Activated CD4-positive, alpha-beta T cell treated with anti-CD3 and anti-CD28 coated beads, Interleukin-2, amount 50 U/mL, for 16 hours (primary cell): ENCODE measurements at regions not wholly inside any gene's neighbourhood (a gene's known extent, or its start where the extent isn't known, plus 50 kb on each side); places are given as distances from the start of the nearest gene placed in this dataset.
"Not testable (repeated sequence)": the region's sequence is repeated elsewhere in the genome, so short reads cannot be mapped to it uniquely, and the experiment has no call there.

Source experiments
- DNase-seq: peaks from one replicate; pipeline ENCODE4 v3.0.0-alpha.2; 2020

GRCh38 chr17:82998637-82999036 lies 80.8 kb upstream of the METRNL start:
- DNase-seq = no peak

GRCh38 chr17:83000738-83001137 lies 78.7 kb upstream of the METRNL start:
- no peak for DNase-seq

GRCh38 chr17:83002118-83002805 lies 77.1 kb upstream of the METRNL start:
- DNase-seq = no peak

- no peak for DNase-seq
Observed at GRCh38 chr17:83004791-83005380, 74.5 kb upstream of the METRNL start.

GRCh38 chr17:83005639-83006038 lies 73.8 kb upstream of the METRNL start:
- DNase-seq = no peak

GRCh38 chr17:83006515-83007455 lies 72.6 kb upstream of the METRNL start:
- DNase-seq = no peak

GRCh38 chr17:83007504-83008185 lies 71.8 kb upstream of the METRNL start:
- no peak for DNase-seq

GRCh38 chr17:83008186-83008510 lies 71.3 kb upstream of the METRNL start:
- DNase-seq = no peak

GRCh38 chr17:83008526-83008925 lies 70.9 kb upstream of the METRNL start:
- DNase-seq = no peak

- no peak for DNase-seq
Observed at GRCh38 chr17:83009414-83010205, 69.8 kb upstream of the METRNL start.

GRCh38 chr17:83010206-83011200 lies 68.9 kb upstream of the METRNL start:
- DNase-seq = no peak

- not testable (repeated sequence) for DNase-seq
Observed at GRCh38 chr17:83011676-83012075, 67.7 kb upstream of the METRNL start.

GRCh38 chr17:83012200-83012785 lies 67.1 kb upstream of the METRNL start:
- DNase-seq = no peak

GRCh38 chr17:83012868-83013778 lies 66.3 kb upstream of the METRNL start:
- DNase-seq = no peak

- no peak for DNase-seq
Observed at GRCh38 chr17:83013779-83014117, 65.7 kb upstream of the METRNL start.

- no peak for DNase-seq
Observed at GRCh38 chr17:83014297-83014696, 65.1 kb upstream of the METRNL start.

GRCh38 chr17:83014940-83015910 lies 64.2 kb upstream of the METRNL start:
- no peak for DNase-seq

- no peak for DNase-seq
Observed at GRCh38 chr17:83018658-83019193, 60.7 kb upstream of the METRNL start.
